ENCODE measurements at regions not wholly inside any gene's neighbourhood (a gene's known extent, or its start where the extent isn't known, plus 50 kb on each side); places are given as distances from the start of the nearest gene placed in this dataset.

GRCh38 chr7:98679741-98680140, 62.7 kb downstream of the NPTX2 start:
- no peak for DNase-seq (ENCODE audit: low read depth)
- Histone ChIP-seq H3K4me3 (ENCODE audit: low read depth, low read length) (no peak overlapping the region), H3K27me3 (ENCODE audit: control insufficient read depth, insufficient read depth, low read length) (no peaks in the 10 kb centered on the region), H3K36me3 (ENCODE audit: control insufficient read depth, insufficient read depth, low read length) (no peaks in the 10 kb centered on the region)
- ChIA-PET POLR2A (no interaction called here), CTCF (no interaction called here)
- no peak for TF ChIP-seq CTCF (IDR thresholded peaks at IDR 0.05; ENCODE audit: insufficient read depth, low read depth, low read length)

- H3K4me3 ChIP-seq (ENCODE audit: low read depth, low read length): no peak overlapping the region
- ChIA-PET CTCF (no interaction called here), POLR2A (no interaction called here)
- no peaks in the 10 kb centered on the region for H3K27me3 ChIP-seq (ENCODE audit: control insufficient read depth, insufficient read depth, low read length)
- no peaks in the 10 kb centered on the region for H3K36me3 ChIP-seq (ENCODE audit: control insufficient read depth, insufficient read depth, low read length)
- DNase-seq (ENCODE audit: low read depth): no peak
- TF ChIP-seq CTCF (IDR thresholded peaks at IDR 0.05; ENCODE audit: insufficient read depth, low read depth, low read length): no peak
Measured at GRCh38 chr7:98681511-98681910, 64.4 kb downstream of the NPTX2 start.

GRCh38 chr7:98681951-98682350, 64.9 kb downstream of the NPTX2 start:
- no peak for DNase-seq (ENCODE audit: low read depth)
- no peaks in the 10 kb centered on the region for H3K36me3 ChIP-seq (ENCODE audit: control insufficient read depth, insufficient read depth, low read length)
- H3K27me3 ChIP-seq (ENCODE audit: control insufficient read depth, insufficient read depth, low read length): no peaks in the 10 kb centered on the region
- CTCF ChIA-PET: no interaction called here
- no peak overlapping the region for H3K4me3 ChIP-seq (ENCODE audit: low read depth, low read length)
- POLR2A ChIA-PET: no interaction called here
- TF ChIP-seq CTCF (IDR thresholded peaks at IDR 0.05; ENCODE audit: insufficient read depth, low read depth, low read length): no peak

GRCh38 chr7:98683514-98683913, 66.4 kb downstream of the NPTX2 start:
- no peaks in the 10 kb centered on the region for H3K27me3 ChIP-seq (ENCODE audit: control insufficient read depth, insufficient read depth, low read length)
- ChIA-PET CTCF (no interaction called here), POLR2A (no interaction called here)
- no peak for TF ChIP-seq CTCF (IDR thresholded peaks at IDR 0.05; ENCODE audit: insufficient read depth, low read depth, low read length)
- no peaks in the 10 kb centered on the region for H3K36me3 ChIP-seq (ENCODE audit: control insufficient read depth, insufficient read depth, low read length)
- no peak for DNase-seq (ENCODE audit: low read depth)
- H3K4me3 ChIP-seq (ENCODE audit: low read depth, low read length): no peak overlapping the region

- DNase-seq (ENCODE audit: low read depth): no peak
- H3K27me3 ChIP-seq (ENCODE audit: control insufficient read depth, insufficient read depth, low read length): no peaks in the 10 kb centered on the region
- H3K4me3 ChIP-seq (ENCODE audit: low read depth, low read length): no peak overlapping the region
- CTCF ChIA-PET: interaction anchor here (0.6 kb wide), 1 partner anchor 60 kb away, joined by 3 read pairs; no protein-coding TSS in a partner anchor
- H3K36me3 ChIP-seq (ENCODE audit: control insufficient read depth, insufficient read depth, low read length): no peaks in the 10 kb centered on the region
- POLR2A ChIA-PET: no interaction called here
- TF ChIP-seq CTCF (IDR thresholded peaks at IDR 0.05; ENCODE audit: insufficient read depth, low read depth, low read length): no peak
Measured at GRCh38 chr7:98685541-98685940, 68.5 kb downstream of the NPTX2 start.

Data from BJ (cell line).